ENCODE measurements at regions not wholly inside any gene's neighbourhood (a gene's known extent, or its start where the extent isn't known, plus 50 kb on each side); places are given as distances from the start of the nearest gene placed in this dataset.

- ChIA-PET CTCF (interaction anchor here (1.2 kb wide), 2 partner anchors 8 to 25 kb away, joined by 3 to 4 read pairs; no protein-coding TSS in a partner anchor), POLR2A (no interaction called here)
- TF ChIP-seq CTCF (IDR thresholded peaks at IDR 0.05; ENCODE audit: control extremely low read depth, extremely low read depth, low read depth, missing control alignments), result no peak
- no peak for DNase-seq (ENCODE audit: extremely low spot score)
Observed at GRCh38 chr9:99411479-99412115, 189.5 kb downstream of the SEC61B start.

- CTCF ChIA-PET, result no interaction called here
- no peak for DNase-seq (ENCODE audit: extremely low spot score)
- POLR2A ChIA-PET, result no interaction called here
- no peak for TF ChIP-seq CTCF (IDR thresholded peaks at IDR 0.05; ENCODE audit: control extremely low read depth, extremely low read depth, low read depth, missing control alignments)
Observed at GRCh38 chr9:99412606-99413005, 190.5 kb downstream of the SEC61B start.

- DNase-seq (ENCODE audit: extremely low spot score), result no peak
- ChIA-PET CTCF (interaction anchor here (1.2 to 2.0 kb wide), 2 partner anchors 9 to 33 kb away, joined by 4 to 5 read pairs; no protein-coding TSS in a partner anchor), POLR2A (no interaction called here)
- TF ChIP-seq CTCF (IDR thresholded peaks at IDR 0.05; ENCODE audit: control extremely low read depth, extremely low read depth, low read depth, missing control alignments), result no peak
Observed at GRCh38 chr9:99414321-99414720, 192.2 kb downstream of the SEC61B start.

- ChIA-PET POLR2A (no interaction called here), CTCF (interaction anchor here (1.3 to 2.0 kb wide), 2 partner anchors 11 to 184 kb away, joined by 4 to 5 read pairs; no protein-coding TSS in a partner anchor)
- DNase-seq (ENCODE audit: extremely low spot score), result no peak
- TF ChIP-seq CTCF (IDR thresholded peaks at IDR 0.05; ENCODE audit: control extremely low read depth, extremely low read depth, low read depth, missing control alignments), result no peak
Observed at GRCh38 chr9:99415606-99416005, 193.5 kb downstream of the SEC61B start.

- POLR2A ChIA-PET, result no interaction called here
- DNase-seq (ENCODE audit: extremely low spot score), result no peak
- CTCF ChIA-PET, result interaction anchor here (1.3 to 2.0 kb wide), 2 partner anchors 11 to 184 kb away, joined by 4 to 5 read pairs; no protein-coding TSS in a partner anchor
- no peak for TF ChIP-seq CTCF (IDR thresholded peaks at IDR 0.05; ENCODE audit: control extremely low read depth, extremely low read depth, low read depth, missing control alignments)
Observed at GRCh38 chr9:99416007-99416406, 193.9 kb downstream of the SEC61B start.

GRCh38 chr9:99419070-99419469 lies 197.0 kb downstream of the SEC61B start:
- TF ChIP-seq CTCF (IDR thresholded peaks at IDR 0.05; ENCODE audit: control extremely low read depth, extremely low read depth, low read depth, missing control alignments), result no peak
- no peak for DNase-seq (ENCODE audit: extremely low spot score)
- ChIA-PET CTCF (interaction anchor here (0.8 to 2.5 kb wide), 7 partner anchors 8 to 136 kb away, joined by 3 to 11 read pairs (median 3); no protein-coding TSS in a partner anchor), POLR2A (no interaction called here)
